GM13977 (cell line): ENCODE measurements at regions not wholly inside any gene's neighbourhood (a gene's known extent, or its start where the extent isn't known, plus 50 kb on each side); places are given as distances from the start of the nearest gene placed in this dataset.

Experiments
- DNase-seq: peaks from one replicate; pipeline ENCODE4 v3.0.0; 2012; ENCODE audit warnings: low spot score
- CTCF ChIP-seq: IDR thresholded peaks from 2 replicates; pipeline ENCODE4 v1.5.1; 2012; ENCODE audit warnings: mild to moderate bottlenecking, control low read depth; ENCODE audit not compliant: insufficient read depth; ENCODE audit errors: extremely low read depth, missing control alignments
- in situ Hi-C: fragments of 300-500 bp; cut with MboI; formaldehyde crosslinking; loops from one replicate; pipeline ENCODE4 v1.12.0; 2022; ENCODE audit warnings: low sequenced_read_pairs, low pct_unique_long_range_greater_than_20kb, mixed read lengths, inconsistent platforms; ENCODE audit not compliant: unreplicated experiment

GRCh38 chr6:62466607-62467006, 180.6 kb upstream of the KHDRBS2 start:
- DNase-seq: no peak
- in situ Hi-C loops: no loop called here
- TF ChIP-seq CTCF: no peak

DNA sequence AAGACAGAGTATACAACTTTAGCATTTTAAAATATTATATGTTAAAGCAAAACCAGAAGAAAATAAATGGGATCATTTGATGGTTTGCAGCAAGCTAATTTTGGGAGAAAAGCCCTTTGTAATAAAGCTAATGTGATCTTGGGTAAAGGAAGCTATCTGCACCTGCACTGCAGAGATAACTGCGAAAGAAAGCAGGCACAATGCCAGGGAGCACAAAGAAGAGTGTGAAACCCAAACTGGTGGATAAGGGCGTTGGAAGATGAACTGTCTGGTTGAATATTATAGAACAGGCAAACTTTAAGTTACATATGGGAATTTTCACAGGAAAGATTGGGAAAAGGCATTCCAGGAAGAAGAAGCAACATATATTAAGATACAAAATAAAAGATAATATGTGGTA, 179.2 kb upstream of the KHDRBS2 start:
- in situ Hi-C loops: no loop called here
- no peak for TF ChIP-seq CTCF
- DNase-seq: no peak

DNA sequence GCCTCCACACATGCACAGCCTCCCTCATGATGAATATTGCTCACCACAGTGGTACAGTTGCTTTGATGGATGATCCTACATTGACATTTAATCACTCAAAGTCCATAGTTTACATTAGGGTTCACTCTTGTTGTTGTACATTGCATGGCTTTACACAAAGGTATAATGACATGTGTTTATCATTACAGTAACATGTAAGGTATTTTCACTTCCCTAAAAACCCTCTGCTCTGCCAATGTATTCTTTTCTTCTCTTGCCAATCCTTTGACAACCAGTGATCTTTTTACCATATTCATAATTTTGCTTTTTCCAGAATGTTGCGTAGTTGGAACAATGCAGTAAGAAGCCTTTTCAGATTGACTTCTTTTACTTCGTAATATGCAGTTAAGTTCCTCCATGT, 166.6 kb upstream of the KHDRBS2 start:
- no peak for TF ChIP-seq CTCF
- DNase-seq: no peak
- in situ Hi-C loops: no loop called here

DNA sequence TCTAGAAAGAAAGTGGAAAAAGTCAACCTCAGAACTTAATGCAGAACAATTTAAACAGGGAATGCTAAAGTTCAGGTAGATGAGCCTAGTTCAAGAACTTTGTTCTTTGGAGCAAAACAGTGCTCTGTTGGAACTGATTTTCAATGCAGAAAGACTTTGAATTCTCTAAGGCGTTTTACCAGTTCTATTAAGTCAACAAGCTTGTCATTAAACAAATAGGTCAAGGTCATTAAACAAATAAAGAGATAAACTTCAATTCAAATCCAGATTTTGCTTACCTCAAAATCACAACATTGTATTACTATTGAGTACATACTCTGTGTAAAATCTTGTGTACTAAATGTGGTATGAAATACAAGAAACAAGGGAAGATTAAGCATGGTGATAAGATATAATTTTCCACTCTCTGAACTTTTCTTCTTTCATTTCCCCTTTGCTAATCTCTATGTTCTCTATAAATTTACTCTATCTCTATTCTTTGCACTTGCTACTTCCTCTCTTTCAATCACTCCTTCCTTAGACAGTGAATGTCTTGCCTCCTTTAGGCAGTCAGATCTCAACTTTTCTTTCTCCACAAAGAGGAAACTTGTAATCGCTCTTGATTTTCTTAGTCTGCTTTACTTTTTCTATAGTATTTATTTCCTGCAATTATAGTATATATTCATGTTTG, 160.8 kb upstream of the KHDRBS2 start:
- in situ Hi-C loops: no loop called here
- no peak for DNase-seq
- TF ChIP-seq CTCF: no peak

GRCh38 chr6:62445521-62445920, 159.5 kb upstream of the KHDRBS2 start:
- in situ Hi-C loops: no loop called here
- no peak for TF ChIP-seq CTCF

DNA sequence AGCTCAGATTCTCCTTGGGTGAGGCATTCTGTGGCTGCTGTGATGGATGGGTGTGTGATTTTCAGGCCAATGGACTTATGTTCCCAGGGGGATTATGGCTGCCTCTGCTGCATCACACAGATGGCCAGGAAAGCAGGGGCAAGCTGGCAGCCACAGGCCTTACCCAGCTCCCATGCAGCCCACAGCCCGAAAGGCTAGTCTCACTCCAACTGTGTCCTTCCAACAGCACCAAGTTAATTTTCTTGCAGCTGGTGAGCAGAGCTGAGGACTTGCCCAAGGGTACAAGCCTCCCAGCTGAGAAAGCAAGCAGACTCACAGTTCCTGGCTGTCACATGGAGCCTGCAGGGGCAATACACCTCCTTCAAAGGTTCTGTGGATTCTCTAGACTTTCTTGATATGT, 155.2 kb upstream of the KHDRBS2 start:
- DNase-seq: no peak
- TF ChIP-seq CTCF: no peak
- in situ Hi-C loops: no loop called here

More at GRCh38 chr6:62445521-62445920, 159.5 kb upstream of the KHDRBS2 start:
- DNase-seq: no peak
